SH-SY5Y (cell line): ENCODE measurements at regions not wholly inside any gene's neighbourhood (a gene's known extent, or its start where the extent isn't known, plus 50 kb on each side); places are given as distances from the start of the nearest gene placed in this dataset.

Experiments used
- GATA2 ChIP-seq: IDR thresholded peaks from 2 replicates; pipeline ENCODE4 v1.6.1; 2011; ENCODE audit warnings: mild to moderate bottlenecking, low read depth, low read length
- GATA3 ChIP-seq: IDR thresholded peaks from 2 replicates; pipeline ENCODE4 v1.6.1; 2011; ENCODE audit warnings: low read depth, mild to moderate bottlenecking, low read length, moderate library complexity

DNA sequence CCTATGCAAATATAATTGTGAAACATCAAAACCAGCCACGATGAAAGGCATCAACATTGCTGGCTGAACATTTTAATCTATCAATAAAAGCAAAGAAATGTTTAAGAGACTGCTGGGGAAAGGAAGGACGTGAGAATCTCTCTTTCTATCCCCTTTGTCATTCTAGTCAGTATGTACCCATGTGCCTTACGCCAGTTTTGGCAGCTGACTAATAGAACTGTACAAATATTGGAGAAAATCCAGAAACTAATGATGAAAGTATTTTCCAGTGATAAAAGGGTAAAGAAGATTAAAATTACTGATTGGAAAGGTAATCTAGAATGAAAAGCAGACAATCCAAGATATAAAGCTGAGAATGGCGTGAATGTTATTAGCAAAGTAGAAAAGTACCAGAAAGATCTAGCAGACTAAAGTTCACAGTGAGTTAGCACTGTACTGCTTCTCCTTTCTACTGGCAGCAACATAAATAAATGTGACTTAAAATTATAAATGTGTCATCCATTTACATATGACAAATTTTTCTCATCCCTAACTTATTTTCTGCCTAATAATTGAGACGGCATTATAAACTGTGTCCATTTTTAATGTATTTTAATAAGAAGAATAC lies 401.9 kb upstream of the CNTN4 start:
- no peak for TF ChIP-seq GATA2
- TF ChIP-seq GATA3: no peak
